ENCODE measurements at regions not wholly inside any gene's neighbourhood (a gene's known extent, or its start where the extent isn't known, plus 50 kb on each side); places are given as distances from the start of the nearest gene placed in this dataset.

DNA sequence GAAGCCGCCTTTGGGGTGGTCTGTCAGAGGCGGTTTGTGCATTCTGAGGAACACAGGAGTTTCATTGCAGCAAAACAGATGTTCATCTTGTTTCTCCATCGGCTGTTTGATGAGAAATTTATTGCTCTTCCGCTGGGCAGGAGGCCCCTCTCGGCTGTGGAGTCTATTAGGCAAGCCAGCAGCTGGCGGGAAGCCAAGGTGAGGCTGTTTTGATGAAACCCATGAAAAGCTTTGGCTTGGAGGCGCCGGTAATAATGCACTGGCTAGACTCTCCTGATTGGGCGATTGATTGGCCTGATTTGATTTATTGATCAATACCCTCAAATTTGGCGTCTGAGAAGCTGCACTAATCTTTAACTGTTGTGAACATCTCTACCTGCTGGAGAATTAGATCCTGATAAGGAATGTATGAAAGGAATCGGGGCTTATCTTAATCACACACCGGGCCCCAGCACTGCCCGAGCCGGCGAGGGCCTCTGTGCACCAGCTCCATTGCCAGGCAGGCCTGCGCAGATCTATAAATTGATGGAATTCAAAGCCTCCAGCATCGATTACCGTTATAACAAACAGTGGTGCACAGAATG is 187.7 kb downstream of the PHETA1 start:
- ATAC-seq (no peak), DNase-seq (ENCODE audit: low read depth, low spot score) (no peak)
- ChIA-PET RAD21 (ENCODE audit: low non-redundant PET in 1 of 2, low total read pairs in 2 of 2, uncharacterized antibody in 2 of 2, unreplicated experiment in 2 of 2) (no interaction called here), CTCF (no interaction called here), POLR2A (no interaction called here)
- no peak overlapping the region for H3K27ac ChIP-seq (ENCODE audit: low read depth, low read length)
- H3K9ac ChIP-seq (ENCODE audit: low read length) = no peak overlapping the region
- intact Hi-C loops (cut with micrococcal nuclease) = no loop called here
- H3K9me2 ChIP-seq (ENCODE audit: insufficient read depth) = no peaks in the 10 kb centered on the region
- no peak overlapping the region for H2AFZ ChIP-seq (ENCODE audit: low read depth, low read length, poor library complexity, severe bottlenecking)
- no peak overlapping the region for H3K4me3 ChIP-seq (replicated peaks in 1 of 2; ENCODE audit: low read depth in 1 of 2, low read length in 2 of 2)
- no peaks in the 10 kb centered on the region for H3K79me2 ChIP-seq (ENCODE audit: insufficient read depth, low read length)
- no peaks in the 10 kb centered on the region for H4K20me1 ChIP-seq (ENCODE audit: insufficient read depth)
- no peaks in the 10 kb centered on the region for H3K36me3 ChIP-seq (ENCODE audit: control insufficient read depth in 1 of 2, insufficient read depth in 2 of 2, low read length in 2 of 2)
- TF ChIP-seq EZH2 (IDR thresholded peaks at IDR 0.05) (no peak), EZH2phosphoT487 (IDR thresholded peaks at IDR 0.05; ENCODE audit: borderline replicate concordance) (no peak), ELF1 (IDR thresholded peaks at IDR 0.05; ENCODE audit: borderline replicate concordance, low read depth) (no peak), RAD21 (IDR thresholded peaks at IDR 0.05; ENCODE audit: low read depth) (no peak), TCF7L2 (IDR thresholded peaks at IDR 0.05; ENCODE audit: borderline replicate concordance, extremely low read depth, insufficient read depth, insufficient read length) (no peak), SP1 (IDR thresholded peaks at IDR 0.05; ENCODE audit: low read depth) (no peak), ZFX (IDR thresholded peaks at IDR 0.05) (no peak), CBX3 (IDR thresholded peaks at IDR 0.05; ENCODE audit: low read depth) (no peak), EGR1 (IDR thresholded peaks at IDR 0.05; ENCODE audit: low read depth) (no peak), YY1 (IDR thresholded peaks at IDR 0.05; ENCODE audit: extremely low read depth, insufficient replicate concordance, low read depth, low read length) (no peak), CEBPB (IDR thresholded peaks at IDR 0.05; ENCODE audit: low read depth) (no peak), SIN3A (IDR thresholded peaks at IDR 0.05; ENCODE audit: low read depth) (no peak), ZNF274 (IDR thresholded peaks at IDR 0.05; ENCODE audit: low read depth, low read length) (no peak), JUND (IDR thresholded peaks at IDR 0.05) (no peak)
- TF ChIP-seq, protein P1, sequence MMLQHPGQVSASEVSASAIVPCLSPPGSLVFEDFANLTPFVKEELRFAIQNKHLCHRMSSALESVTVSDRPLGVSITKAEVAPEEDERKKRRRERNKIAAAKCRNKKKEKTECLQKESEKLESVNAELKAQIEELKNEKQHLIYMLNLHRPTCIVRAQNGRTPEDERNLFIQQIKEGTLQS (IDR thresholded peaks at IDR 0.05) = no peak
- TF ChIP-seq, protein P2, sequence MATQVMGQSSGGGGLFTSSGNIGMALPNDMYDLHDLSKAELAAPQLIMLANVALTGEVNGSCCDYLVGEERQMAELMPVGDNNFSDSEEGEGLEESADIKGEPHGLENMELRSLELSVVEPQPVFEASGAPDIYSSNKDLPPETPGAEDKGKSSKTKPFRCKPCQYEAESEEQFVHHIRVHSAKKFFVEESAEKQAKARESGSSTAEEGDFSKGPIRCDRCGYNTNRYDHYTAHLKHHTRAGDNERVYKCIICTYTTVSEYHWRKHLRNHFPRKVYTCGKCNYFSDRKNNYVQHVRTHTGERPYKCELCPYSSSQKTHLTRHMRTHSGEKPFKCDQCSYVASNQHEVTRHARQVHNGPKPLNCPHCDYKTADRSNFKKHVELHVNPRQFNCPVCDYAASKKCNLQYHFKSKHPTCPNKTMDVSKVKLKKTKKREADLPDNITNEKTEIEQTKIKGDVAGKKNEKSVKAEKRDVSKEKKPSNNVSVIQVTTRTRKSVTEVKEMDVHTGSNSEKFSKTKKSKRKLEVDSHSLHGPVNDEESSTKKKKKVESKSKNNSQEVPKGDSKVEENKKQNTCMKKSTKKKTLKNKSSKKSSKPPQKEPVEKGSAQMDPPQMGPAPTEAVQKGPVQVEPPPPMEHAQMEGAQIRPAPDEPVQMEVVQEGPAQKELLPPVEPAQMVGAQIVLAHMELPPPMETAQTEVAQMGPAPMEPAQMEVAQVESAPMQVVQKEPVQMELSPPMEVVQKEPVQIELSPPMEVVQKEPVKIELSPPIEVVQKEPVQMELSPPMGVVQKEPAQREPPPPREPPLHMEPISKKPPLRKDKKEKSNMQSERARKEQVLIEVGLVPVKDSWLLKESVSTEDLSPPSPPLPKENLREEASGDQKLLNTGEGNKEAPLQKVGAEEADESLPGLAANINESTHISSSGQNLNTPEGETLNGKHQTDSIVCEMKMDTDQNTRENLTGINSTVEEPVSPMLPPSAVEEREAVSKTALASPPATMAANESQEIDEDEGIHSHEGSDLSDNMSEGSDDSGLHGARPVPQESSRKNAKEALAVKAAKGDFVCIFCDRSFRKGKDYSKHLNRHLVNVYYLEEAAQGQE (IDR thresholded peaks at IDR 0.05; ENCODE audit: low read depth) = no peak
- TF ChIP-seq, protein P3, sequence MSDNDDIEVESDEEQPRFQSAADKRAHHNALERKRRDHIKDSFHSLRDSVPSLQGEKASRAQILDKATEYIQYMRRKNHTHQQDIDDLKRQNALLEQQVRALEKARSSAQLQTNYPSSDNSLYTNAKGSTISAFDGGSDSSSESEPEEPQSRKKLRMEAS (IDR thresholded peaks at IDR 0.05) = no peak
- H3K9me3 ChIP-seq (ENCODE audit: control insufficient read depth in 1 of 2, insufficient read depth in 1 of 2, low read depth in 1 of 2, low read length in 2 of 2) = no peaks in the 10 kb centered on the region
- no peaks in the 10 kb centered on the region for H3K4me1 ChIP-seq (ENCODE audit: control insufficient read depth in 1 of 2, insufficient read depth in 2 of 2, low read length in 2 of 2)
- no peak overlapping the region for H3K4me2 ChIP-seq (ENCODE audit: low read length)
- peaks cover 5% of the 10 kb centered on the region for H3K27me3 ChIP-seq (ENCODE audit: insufficient read depth, low read length)
- no TSS peak for BruUV-seq (replicated peaks)
